SKM-1 treated with dmso at 0.1 percent for 144 hours (cell line): ENCODE measurements at regions not wholly inside any gene's neighbourhood (a gene's known extent, or its start where the extent isn't known, plus 50 kb on each side); places are given as distances from the start of the nearest gene placed in this dataset.
A peak's percentile ranks its signal among the peaks of the same experiment; 100 is the strongest.
"Not testable (repeated sequence)": the region's sequence is repeated elsewhere in the genome, so short reads cannot be mapped to it uniquely, and the experiment has no call there.

Experiments used
- DNase-seq: peaks from one replicate; lab custom pipeline; 2025; ENCODE audit not compliant: unreplicated experiment; lab: John Stamatoyannopoulos, UW

DNA sequence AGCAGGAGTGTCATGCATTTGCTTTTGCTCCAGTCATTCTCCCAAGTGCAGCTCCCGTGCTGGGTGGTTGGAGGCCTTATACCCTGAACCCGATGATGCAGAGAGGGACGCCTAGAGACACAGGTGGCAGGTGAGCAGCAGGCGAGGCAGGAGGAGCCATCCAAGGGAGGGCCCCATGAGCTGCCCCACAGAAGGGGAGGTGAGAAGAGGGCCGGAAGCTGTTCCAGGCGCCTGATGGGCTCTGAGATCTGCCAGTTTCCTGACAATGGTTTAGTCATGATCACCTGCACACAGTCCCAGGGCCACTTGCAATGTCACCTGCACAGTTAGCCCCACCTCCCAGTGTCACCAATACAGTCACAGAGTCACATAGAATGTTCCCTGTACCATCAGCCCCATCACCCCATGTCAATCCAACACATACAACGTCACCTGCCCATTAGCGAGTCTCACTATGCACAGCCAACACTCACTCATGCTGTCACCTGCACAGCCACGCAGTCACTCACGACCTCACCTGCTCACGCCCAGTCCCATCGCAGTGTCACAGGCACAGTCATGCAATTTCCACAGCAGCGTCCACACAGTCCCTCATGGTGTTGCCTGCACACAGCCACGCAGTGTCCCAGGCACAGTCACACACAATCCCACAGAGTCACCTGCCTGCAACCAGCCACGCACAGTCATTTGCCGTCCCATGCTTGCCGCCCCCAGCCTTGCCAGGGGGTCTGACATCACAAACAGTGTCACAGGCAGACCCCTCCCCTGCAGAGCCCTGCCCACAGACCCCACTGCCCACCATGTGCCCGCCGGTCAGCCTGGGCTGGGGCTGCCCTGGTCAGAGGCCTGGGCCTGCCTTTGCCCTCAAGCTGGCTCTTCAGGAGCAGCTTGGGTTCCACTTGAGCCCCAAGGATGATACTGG, 113.4 kb downstream of the LHX2 start:
- DNase-seq: no peak

DNA sequence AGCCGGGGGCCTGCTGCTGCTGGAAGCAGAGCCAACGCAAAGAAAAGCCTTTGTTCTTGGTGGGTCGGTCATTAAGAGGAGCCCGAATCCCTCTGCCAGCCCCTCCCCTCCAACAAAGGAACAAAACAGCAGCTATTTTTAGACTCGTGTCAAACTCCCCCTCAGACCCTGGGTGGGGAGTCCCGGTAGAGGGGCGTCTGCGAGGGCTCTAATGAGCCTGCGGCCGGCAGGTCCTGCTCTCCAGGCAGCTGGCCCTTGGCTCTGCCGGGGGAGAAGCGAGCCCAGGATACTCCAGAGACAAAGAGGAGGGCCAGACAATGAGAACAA, 114.0 kb downstream of the LHX2 start:
- DNase-seq: no peak

DNA sequence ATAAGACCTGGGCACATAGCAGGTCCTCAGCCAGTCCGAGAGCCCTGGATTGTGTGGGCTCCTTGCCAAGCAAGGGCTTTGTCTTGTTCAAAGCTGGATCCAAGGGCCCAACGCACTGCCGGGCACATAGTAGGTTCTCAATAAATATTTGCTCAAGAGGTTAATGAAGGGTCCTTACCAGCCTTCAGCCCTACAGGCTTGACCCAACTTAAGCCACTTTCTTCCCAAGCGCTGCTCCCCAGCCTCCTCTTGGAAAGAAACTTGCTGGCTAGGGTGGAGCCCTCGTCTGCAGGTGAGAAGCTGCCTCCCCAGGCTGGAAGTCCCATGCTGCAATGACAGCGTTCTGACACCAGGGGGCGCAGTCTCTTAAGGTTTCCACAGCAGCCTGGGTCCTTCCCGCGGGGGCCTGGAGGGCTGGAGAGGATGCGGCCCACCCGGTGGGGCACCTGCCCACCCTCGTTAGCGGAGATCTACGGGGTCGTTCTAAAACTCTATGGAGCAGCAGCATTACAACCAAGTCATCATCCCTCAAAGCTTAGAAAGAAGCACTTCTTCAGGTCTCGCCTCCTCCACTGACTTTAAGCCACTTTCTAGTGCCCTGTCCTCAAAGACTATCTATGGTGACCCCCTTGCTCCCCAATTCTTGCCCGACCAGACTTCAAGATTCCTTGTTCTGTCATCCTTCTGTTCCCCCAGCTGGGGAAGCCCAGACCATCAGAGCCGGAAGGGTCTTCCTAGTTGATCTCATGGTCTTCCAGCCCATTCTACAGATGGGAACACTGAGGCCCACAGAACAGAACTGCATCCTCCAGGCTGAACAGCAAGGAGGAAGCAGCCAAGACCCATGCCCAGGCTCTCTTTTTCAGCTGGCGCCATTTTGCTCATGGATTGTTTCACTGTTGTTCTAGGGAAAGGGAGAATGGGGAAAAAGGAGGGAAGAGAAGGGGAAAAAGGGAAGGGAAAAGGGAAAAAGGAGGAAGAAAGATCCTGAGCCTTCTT, 115.4 kb downstream of the LHX2 start:
- peak; percentile 62 for DNase-seq

DNA sequence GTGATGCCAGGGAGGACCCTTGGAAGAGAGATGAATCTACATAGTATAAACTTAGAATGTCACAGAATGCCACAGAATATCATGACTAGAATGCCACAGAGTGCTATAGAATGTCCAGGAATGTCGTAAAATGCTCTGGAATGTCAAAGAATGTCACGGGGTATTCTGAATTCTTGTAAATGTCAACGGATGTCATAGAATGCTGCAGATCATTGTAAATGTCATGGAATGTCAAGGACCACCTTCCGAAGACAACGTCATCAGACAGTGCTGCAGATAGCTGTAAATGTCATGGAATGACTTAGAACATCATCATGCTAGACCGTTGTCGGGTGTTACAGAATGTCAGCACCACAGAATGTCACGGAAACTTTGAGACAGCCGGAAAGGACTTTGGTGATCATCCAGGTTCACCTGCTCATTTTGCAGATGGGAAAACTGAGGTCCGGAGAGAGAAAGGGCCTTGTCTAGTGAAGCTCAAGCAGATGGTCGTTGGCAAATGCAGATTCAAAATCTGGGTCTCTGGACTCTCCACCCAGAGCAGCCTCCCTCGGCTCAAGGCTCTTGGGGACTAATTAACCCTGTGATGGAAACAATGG, 117.1 kb downstream of the LHX2 start:
- no peak for DNase-seq

DNA sequence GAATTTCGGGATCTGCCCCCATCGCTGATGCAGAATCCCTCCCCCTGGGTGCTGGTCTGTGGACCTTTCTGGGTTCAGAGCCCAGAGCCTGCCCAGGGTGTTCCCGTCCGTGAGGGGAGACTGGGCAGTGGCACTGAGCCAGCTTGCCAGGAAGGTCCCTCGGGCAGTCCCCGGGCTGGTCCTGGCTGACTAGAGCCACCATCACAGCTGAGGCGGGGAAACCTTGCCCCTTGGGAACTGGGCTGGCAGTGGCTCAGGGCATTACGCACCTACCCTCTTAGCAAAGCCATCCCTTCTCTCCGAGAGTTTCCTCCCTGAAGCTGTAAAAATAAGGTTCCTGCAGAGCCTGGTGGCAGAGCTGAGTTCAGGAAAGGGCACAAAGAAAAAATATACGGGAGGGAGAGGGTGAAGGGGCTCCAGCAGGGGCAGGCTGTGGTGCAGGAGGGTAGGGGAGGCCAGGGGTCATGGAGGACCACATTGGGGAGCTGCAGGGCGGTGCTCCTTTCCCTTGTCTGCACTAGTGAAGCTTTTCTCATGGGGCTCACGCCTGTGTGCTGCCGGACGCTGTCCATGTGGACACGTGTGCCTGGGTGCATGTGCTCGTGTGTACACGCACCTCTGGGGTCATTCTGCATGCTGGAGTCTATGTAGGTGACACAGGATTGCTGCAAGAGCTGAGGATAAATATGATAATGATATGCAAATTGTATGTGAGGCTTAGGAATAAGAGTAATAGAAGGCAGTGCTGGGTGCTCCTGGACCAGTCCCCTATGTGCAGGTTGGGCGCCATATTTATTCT, 118.9 kb downstream of the LHX2 start:
- no peak for DNase-seq

DNA sequence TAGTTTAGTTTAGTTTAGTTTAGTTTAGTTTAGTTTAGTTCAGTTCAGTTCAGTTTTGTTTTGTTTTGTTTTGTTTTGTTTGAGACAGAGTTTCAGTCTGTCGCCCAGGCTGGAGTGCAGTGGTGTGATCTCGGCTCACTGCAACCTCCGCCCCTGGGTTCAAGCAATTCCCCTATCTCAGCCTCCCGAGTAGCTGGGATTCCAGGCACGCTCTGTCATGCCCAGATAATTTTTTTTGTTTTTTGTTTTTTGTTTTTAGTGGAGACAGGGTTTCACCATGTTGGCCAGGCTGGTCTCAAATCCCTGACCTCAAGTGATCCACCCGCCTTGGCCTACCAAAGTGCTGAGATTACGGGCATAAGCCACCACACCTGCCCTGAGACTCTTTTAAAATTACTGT, 120.0 kb downstream of the LHX2 start:
- not testable (repeated sequence) for DNase-seq

DNA sequence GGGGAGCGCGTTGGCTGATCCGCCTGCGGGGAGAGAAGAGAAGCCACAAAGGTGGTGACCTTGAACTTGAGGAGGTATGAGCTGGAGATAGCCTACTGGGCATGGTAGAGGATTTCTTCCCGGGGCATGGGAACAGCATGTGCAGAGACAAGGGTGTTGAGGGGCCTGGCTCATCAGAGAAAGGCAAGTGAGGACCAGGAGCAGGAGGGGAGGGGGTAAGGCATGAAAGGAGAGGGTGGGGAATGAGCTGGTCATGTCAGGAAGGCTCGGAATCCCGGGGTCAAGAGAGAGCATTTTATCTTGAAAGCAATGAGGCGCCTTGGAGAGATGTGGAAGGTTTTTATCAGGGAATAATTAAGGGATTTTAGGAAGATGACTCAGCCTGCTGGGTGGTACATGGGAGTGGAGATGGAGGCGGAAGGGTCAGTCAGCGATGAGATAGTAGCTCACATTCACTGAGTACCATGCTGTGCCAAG, 121.1 kb downstream of the LHX2 start:
- DNase-seq: no peak

DNA sequence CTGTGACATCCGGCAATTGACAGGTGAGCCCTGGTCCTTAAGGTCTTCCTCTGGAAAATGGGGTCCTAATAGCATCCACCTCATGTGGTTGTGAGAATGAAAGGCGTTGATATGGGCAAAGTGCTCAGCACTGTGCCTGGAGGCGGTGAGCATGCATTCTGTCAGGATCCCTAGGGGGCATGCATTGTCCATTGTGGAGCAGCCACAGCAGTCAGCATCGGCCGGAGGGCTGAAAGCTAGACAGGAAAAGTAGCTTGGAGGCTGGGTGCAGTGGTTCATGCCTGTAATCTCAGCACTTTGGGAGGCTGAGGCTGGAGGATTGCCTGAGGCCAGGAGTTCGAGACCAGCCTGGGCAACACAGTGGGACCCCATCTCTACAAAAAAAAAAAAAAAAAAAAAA, 122.2 kb downstream of the LHX2 start:
- DNase-seq: peak; percentile 11

DNA sequence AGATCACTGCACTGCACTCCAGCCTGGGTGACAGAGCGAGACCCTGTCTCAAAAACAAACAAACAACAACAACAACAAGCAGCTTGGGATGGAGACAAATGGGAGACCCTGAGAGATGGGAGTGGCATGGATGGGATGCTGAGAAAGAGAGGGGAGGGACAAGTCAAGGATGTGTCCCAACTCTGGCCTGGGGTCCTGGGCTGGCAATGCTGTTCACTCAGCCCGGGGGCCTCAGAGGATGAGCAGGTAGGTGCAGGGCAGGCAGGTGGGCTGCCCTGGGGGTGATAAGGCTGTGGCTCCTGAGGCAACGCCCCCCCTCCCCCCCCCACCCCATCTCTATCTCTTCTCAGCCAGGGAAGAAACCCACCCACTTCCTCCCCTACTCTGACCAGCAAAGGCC, 123.0 kb downstream of the LHX2 start:
- DNase-seq: no peak

DNA sequence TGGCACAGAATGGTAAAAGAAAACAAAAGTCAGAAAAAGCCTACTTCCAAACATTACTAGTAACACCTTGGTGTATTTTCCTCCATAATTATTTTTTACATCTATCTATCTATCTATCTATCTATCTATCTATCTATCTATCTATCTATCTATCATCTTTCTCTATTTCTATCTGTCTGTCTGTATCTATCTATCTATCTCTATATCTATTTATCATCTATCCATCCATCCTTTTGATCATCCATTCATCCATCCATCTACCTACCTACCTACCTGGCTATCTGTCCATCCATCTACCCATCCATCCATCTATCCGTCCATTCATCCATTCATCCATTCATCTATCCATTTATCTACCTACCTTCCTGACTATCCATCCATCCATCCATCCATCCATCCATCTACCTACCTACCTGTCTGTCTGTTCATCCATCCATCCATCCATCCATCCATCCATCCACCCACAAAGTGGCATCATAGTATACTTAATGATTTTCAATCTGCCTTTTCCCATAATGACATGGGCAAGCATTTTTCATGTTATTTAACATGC, 121.9 kb upstream of the NEK6 start:
- DNase-seq: no peak

DNA sequence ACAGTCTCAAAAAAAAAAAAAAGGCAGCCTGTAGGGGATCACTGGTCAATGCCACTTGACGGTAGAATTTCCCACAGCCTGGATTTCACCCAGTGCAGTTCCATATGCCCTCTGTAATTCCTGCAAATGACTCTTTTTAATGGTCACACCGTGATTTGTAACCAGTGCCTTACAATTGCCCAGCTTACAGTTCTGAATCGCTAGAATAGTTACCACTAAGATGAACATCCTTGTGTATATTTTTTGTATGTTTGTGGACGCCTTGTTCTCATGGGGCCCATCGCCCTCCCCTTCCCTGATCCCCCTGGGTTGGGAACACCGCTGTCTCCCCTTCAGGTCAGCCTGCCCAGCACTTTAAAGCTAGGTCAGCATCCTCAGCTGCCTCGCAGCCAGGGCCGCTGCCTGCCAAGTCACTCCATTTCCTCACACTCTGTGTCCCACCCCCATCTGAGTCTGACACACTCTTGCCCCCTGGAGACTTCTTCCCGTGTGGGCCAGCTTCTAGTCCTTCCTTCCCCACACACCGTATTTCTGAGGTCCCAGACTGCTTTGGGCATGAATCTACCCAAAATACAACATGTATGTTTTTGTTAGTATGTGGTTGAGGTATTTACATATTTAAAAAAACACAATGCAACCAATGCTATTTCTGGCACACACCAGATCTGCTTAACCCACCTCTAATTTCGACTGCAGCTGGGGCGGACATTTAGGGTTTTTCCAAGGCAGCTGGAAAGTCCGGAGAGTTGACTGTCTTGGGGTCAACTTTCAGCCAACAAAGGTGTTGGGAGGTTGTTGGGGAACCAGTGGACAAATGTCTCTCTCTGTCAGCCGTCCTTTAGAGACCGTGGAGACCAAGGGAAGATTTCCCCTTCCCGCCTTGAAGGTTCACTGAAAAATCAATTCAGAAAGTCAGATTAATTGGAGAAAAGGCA, 120.5 kb upstream of the NEK6 start:
- no peak for DNase-seq

DNA sequence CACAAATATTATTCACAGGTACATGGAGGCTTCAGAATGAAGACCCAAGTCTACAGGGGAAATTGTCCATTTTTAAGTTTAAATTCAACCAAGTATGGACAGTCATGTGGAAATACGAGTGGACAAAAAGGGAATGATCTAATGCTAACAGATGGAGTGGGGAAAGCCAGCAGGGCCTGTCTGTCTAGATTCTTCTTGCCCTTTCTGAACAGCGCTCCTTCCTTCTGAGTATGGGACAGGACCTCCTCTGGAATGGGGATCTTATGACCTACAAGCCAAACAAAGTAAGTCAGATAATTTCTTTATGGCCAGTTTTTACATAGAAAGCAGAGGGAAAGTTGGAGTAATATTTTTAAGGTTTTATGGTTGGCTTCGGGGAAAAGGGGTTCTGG, 119.8 kb upstream of the NEK6 start:
- DNase-seq: no peak

DNA sequence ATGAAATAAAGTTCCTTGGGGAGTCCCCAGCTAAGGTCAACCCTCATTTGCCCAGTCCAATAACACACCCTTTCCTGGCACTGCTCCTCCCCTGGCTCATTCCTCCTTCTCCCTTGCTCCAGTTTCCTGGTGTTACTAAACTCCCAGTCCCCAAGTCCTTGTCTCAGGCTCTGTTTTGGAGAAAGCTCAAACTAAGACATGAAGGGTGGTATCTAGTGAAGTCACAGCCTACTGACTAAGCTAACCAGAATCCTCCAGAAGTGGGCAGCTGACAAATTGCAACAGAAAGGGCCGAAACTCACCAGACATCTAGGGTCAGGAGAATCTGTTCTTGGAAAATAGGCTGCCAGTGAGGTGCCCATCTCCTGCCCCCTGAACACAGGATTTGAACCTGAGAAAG, 118.7 kb upstream of the NEK6 start:
- DNase-seq: no peak

DNA sequence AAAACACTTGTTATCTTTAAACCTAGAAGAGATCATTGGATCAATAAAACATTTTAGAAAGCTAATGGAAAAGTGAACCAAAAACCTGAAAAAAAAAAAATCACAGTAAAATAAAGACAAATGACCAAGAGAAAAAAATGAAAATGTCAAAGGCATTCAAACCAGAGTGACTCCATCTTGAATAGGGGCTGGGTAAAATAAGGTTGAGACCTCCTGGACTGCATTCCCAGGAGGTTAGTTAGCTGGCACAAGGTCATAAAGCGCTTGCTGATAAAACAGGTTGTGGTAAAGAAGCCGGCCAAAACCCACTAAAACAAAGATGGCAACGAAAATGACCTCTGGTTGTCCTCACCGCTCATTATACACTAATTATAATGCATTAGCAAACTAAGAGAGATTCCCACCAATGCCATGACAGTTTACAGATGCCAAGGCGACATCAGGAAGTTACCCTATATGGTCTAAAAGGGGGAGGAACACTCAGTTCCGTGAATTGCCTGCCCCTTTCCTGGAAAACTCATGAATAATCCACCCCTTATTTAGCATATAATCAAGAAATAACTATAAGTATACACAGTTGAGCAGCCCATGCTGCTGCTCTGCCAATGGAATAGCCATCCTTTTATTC, 116.7 kb upstream of the NEK6 start:
- DNase-seq: no peak

DNA sequence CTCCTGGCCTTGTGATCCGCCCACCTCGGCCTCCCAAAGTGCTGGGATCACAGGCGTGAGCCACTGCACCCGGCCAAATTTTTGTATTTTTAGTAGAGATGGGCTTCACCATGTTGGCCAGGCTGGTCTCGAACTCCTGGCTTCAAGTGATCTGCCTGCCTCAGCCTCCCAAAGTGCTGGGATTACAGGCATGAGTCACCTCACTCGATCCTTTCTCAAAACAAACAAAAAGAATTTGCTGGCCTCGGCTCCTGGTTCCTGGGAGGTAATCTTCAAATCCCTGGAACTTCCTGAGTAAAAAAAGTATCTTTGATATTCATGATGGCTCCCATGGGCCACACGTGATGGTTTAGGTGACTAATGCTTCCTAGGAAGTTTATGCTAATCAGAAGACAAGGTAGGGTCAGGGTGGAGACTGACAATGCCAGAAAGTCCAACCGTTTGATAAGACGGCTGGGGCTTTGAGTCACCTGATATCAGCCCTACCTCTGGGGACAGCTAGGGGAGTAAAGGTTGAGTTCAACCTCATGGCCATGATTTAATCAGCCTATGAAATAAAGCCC, 113.1 kb upstream of the NEK6 start:
- not testable (repeated sequence) for DNase-seq

DNA sequence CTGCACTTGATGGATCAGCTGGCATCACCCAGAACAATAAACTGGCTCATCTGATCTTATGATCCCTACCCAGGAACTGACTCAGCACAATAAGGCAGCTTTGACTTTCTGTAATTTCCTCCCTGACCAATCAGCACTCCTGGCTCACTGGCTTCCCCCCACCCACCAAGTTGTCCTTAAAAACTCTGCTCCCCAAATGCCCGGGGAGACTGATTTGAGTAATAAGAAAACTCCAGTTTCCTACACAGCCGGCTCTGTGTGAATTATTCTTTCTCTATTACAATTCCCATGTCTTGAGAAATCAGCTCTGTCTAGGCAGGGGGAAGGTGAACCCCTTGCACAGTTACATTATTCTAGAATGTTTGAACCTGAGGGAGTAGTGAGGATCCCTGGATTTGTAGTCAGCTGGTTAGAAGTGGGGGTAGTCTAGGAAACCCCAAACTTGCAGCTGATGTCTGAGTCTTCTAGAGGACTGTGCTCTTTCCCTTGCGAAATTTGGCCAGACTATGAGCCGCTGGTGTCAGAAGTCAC, 111.7 kb upstream of the NEK6 start:
- DNase-seq: no peak

DNA sequence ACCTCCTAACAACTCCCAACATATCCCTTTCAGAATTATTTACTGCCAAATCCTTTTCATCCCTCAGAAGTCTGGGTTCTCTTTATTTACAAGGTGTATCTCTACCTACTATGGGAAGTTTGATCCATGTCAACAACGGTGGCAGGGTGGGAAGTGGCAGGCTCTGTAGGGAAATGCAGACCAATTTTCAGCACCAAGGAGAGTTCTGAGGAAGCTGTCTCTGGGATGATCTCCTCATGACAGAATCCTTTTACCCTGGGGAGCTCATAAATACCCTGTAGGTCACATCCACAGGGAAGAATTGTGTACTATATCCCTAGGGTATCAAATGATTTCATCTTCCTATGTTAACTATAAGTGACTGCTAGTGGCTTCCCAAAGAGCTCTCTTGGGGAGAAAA, 107.8 kb upstream of the NEK6 start:
- no peak for DNase-seq

DNA sequence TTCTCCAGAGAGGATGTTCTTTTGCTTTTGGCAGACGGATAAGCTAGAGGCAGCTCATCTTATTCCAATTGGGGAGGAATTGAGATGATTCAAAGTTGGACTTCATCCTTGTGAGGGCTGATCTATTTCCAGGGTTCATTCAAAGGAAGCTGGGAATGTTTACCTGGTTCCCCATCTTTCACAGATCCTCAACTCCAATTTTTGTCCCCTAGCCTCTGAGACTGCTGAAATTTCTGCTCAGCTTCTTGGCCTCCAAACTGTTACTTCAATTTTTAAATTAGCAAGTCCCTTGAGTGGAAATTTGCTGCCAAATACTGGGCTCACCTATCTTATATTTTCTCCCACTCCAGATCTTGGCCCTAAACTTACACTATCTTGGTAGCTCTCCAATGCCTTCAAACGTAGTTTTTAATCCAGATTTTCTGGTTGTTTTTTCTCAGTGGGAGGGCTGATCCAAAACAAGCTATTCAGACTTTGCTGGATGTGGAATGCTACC, 93.9 kb upstream of the NEK6 start:
- DNase-seq: no peak
